ENCODE measurements at regions not wholly inside any gene's neighbourhood (a gene's known extent, or its start where the extent isn't known, plus 50 kb on each side); places are given as distances from the start of the nearest gene placed in this dataset.

DNA sequence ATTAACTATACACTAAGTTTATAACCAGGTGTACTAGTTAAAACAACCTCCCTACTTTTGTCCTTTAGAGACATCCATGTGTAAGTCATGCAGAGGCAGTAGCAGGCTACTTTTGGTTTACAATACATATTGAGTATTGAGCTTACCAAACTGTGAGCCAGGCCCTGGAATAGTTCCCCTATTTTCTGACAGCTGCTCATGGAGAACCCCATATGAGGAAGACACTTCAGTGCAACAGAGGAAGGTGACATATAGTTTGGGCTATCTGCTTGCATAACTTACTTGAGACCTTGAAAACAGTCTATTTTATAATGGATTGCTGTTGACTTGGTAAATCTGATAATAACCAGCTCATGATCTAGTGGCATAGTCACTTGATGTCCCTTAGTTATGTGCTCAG, 190.5 kb downstream of the SH3BGRL start:
- H4K20me1 ChIP-seq (replicated peaks; ENCODE audit: control insufficient read depth, extremely low read depth, insufficient read depth, low read length), result no peaks in the 10 kb centered on the region
- no TSS peak for BruUV-seq (replicated peaks)
- H3K4me2 ChIP-seq (ENCODE audit: insufficient read depth, low read length), result no peak overlapping the region
- ChIA-PET POLR2A (no interaction called here), CTCF (no interaction called here)
- H3K4me3 ChIP-seq (replicated peaks in 1 of 3; ENCODE audit: insufficient read depth in 1 of 3, low read depth in 1 of 3, low read length in 3 of 3), result no peak overlapping the region
- no peaks in the 10 kb centered on the region for H3K36me3 ChIP-seq (ENCODE audit: control insufficient read depth in 2 of 2, extremely low read depth in 1 of 2, insufficient read depth in 2 of 2, low read length in 2 of 2)
- H3K27ac ChIP-seq (ENCODE audit: insufficient read depth, low read depth, low read length), result no peak overlapping the region
- H3K9me3 ChIP-seq (replicated peaks; ENCODE audit: control insufficient read depth, insufficient read depth, low read length), result no peaks in the 10 kb centered on the region
- H3K9ac ChIP-seq (replicated peaks; ENCODE audit: extremely low read depth, insufficient read depth, low read length), result no peak overlapping the region
- H3K9me1 ChIP-seq (replicated peaks; ENCODE audit: control insufficient read depth, extremely low read depth, insufficient read depth, low read length), result no peaks in the 10 kb centered on the region
- dilution Hi-C loops (cut with MboI; ENCODE audit: extremely low pct_ligation_motif_present, low sequenced_read_pairs), result no loop called here
- intact Hi-C loops (cut with micrococcal nuclease), result no loop called here
- H3K4me1 ChIP-seq (ENCODE audit: control insufficient read depth, extremely low read depth, insufficient read depth, low read length), result no peaks in the 10 kb centered on the region
- TF ChIP-seq POLR2A (IDR thresholded peaks at IDR 0.05; ENCODE audit: low read depth, low read length), result no peak
- TF ChIP-seq POLR2AphosphoS5 (IDR thresholded peaks at IDR 0.05; ENCODE audit: insufficient read depth, low read depth, low read length), result no peak
- TF ChIP-seq JUN (IDR thresholded peaks at IDR 0.05; ENCODE audit: borderline replicate concordance, insufficient read depth, insufficient read length, low read depth), result no peak
- TF ChIP-seq, protein P1, sequence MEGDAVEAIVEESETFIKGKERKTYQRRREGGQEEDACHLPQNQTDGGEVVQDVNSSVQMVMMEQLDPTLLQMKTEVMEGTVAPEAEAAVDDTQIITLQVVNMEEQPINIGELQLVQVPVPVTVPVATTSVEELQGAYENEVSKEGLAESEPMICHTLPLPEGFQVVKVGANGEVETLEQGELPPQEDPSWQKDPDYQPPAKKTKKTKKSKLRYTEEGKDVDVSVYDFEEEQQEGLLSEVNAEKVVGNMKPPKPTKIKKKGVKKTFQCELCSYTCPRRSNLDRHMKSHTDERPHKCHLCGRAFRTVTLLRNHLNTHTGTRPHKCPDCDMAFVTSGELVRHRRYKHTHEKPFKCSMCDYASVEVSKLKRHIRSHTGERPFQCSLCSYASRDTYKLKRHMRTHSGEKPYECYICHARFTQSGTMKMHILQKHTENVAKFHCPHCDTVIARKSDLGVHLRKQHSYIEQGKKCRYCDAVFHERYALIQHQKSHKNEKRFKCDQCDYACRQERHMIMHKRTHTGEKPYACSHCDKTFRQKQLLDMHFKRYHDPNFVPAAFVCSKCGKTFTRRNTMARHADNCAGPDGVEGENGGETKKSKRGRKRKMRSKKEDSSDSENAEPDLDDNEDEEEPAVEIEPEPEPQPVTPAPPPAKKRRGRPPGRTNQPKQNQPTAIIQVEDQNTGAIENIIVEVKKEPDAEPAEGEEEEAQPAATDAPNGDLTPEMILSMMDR (IDR thresholded peaks at IDR 0.05; ENCODE audit: extremely low read depth in 1 of 2, insufficient read depth in 1 of 2, low read depth in 1 of 2, low read length in 2 of 2), result no peak
- TF ChIP-seq MYC (IDR thresholded peaks at IDR 0.05; ENCODE audit: low read depth, low read length), result no peak
- no peak for TF ChIP-seq GATA2 (IDR thresholded peaks at IDR 0.05; ENCODE audit: insufficient read depth, insufficient read length, low read depth, low read length)
- no peak for TF ChIP-seq EZH2 (IDR thresholded peaks at IDR 0.05; ENCODE audit: borderline replicate concordance, low read depth, low read length, severe bottlenecking)
- TF ChIP-seq FOS (IDR thresholded peaks at IDR 0.05; ENCODE audit: borderline replicate concordance, insufficient read depth, low read length), result no peak
- TF ChIP-seq, protein P2, sequence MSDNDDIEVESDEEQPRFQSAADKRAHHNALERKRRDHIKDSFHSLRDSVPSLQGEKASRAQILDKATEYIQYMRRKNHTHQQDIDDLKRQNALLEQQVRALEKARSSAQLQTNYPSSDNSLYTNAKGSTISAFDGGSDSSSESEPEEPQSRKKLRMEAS (IDR thresholded peaks at IDR 0.05; ENCODE audit: insufficient read depth, insufficient read length), result no peak
- no peaks in the 10 kb centered on the region for H3K27me3 ChIP-seq (ENCODE audit: control insufficient read depth in 2 of 2, insufficient read depth in 2 of 2, low read length in 2 of 2)
- DNase-seq (ENCODE audit: low read depth, low spot score), result no peak
- no peaks in the 10 kb centered on the region for H3K79me2 ChIP-seq (ENCODE audit: control insufficient read depth, insufficient read depth, low read length)
- H2AFZ ChIP-seq (ENCODE audit: low read depth, low read length), result no peak overlapping the region
- no peak for FAIRE-seq
